ENCODE measurements at regions not wholly inside any gene's neighbourhood (a gene's known extent, or its start where the extent isn't known, plus 50 kb on each side); places are given as distances from the start of the nearest gene placed in this dataset.

DNA sequence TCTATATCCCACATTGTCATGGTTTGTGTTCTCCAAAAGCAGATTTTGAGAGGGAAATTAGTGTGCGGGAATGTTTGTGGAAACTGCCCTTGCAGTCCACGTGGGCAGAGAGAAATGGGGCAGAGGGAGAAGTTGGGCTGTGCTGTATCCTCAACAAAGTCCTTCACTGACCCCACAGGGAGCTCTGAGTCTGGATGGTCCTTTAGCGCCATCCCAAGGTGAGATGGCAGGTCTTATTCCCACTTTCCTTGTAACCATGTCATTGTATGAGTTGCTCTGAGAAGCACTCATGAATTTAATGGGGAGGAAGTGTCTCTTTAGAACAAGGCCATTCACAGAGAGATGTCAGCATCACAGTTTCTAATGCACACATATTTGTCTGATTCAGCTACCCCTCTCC is 127.1 kb downstream of the ANKRD18B start:
- peaks cover 28% of the 10 kb centered on the region for H3K27me3 ChIP-seq (ENCODE audit: low read length)
- no peaks in the 10 kb centered on the region for H3K79me2 ChIP-seq (ENCODE audit: low read length)
- H3K9ac ChIP-seq (ENCODE audit: low read length), result no peak overlapping the region
- POLR2A ChIA-PET (ENCODE audit: unreplicated experiment), result no interaction called here
- no peak for DNase-seq
- no peak overlapping the region for H3K4me3 ChIP-seq (ENCODE audit: low read length)
- no peaks in the 10 kb centered on the region for H3K9me2 ChIP-seq (replicated peaks; ENCODE audit: low read length)
- H3K4me1 ChIP-seq (ENCODE audit: insufficient read depth, low read length), result no peaks in the 10 kb centered on the region
- no peaks in the 10 kb centered on the region for H4K20me1 ChIP-seq (ENCODE audit: low read length)
- no peaks in the 10 kb centered on the region for H3K9me3 ChIP-seq (ENCODE audit: low read length)
- no TSS peak for BruUV-seq (replicated peaks)
- CTCF ChIA-PET, result no interaction called here
- no peaks in the 10 kb centered on the region for H3K36me3 ChIP-seq (ENCODE audit: low read depth, low read length)
- H3K4me2 ChIP-seq (ENCODE audit: low read length), result no peak overlapping the region
- TF ChIP-seq EZH2 (IDR thresholded peaks at IDR 0.05; ENCODE audit: low read length, unreplicated experiment) (no peak), EZH2phosphoT487 (IDR thresholded peaks at IDR 0.05; ENCODE audit: borderline replicate concordance, low read length) (no peak)
- TF ChIP-seq, protein P1, sequence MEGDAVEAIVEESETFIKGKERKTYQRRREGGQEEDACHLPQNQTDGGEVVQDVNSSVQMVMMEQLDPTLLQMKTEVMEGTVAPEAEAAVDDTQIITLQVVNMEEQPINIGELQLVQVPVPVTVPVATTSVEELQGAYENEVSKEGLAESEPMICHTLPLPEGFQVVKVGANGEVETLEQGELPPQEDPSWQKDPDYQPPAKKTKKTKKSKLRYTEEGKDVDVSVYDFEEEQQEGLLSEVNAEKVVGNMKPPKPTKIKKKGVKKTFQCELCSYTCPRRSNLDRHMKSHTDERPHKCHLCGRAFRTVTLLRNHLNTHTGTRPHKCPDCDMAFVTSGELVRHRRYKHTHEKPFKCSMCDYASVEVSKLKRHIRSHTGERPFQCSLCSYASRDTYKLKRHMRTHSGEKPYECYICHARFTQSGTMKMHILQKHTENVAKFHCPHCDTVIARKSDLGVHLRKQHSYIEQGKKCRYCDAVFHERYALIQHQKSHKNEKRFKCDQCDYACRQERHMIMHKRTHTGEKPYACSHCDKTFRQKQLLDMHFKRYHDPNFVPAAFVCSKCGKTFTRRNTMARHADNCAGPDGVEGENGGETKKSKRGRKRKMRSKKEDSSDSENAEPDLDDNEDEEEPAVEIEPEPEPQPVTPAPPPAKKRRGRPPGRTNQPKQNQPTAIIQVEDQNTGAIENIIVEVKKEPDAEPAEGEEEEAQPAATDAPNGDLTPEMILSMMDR (conservative IDR thresholded peaks at IDR 0.05; ENCODE audit: low read depth, low read length), result no peak
- intact Hi-C loops (cut with micrococcal nuclease), result no loop called here
- H3K27ac ChIP-seq (ENCODE audit: low read length), result no peak overlapping the region
- no peak overlapping the region for H2AFZ ChIP-seq (ENCODE audit: low read length)
- H3F3A ChIP-seq (ENCODE audit: low read length, unreplicated experiment), result no peaks in the 10 kb centered on the region
- no peak for ATAC-seq

- Histone ChIP-seq H3F3A (ENCODE audit: low read length, unreplicated experiment) (no peaks in the 10 kb centered on the region), H3K27ac (ENCODE audit: low read length) (no peak overlapping the region), H4K20me1 (ENCODE audit: low read length) (no peaks in the 10 kb centered on the region), H3K9ac (ENCODE audit: low read length) (no peak overlapping the region), H3K4me1 (ENCODE audit: insufficient read depth, low read length) (no peaks in the 10 kb centered on the region), H3K4me2 (ENCODE audit: low read length) (no peak overlapping the region), H3K9me2 (replicated peaks; ENCODE audit: low read length) (no peaks in the 10 kb centered on the region), H3K27me3 (ENCODE audit: low read length) (peaks cover 3% of the 10 kb centered on the region; the same call in 1 of the 2 replicates), H3K4me3 (ENCODE audit: low read length) (no peak overlapping the region), H3K9me3 (ENCODE audit: low read length) (no peaks in the 10 kb centered on the region), H3K36me3 (ENCODE audit: low read depth, low read length) (no peaks in the 10 kb centered on the region), H3K79me2 (ENCODE audit: low read length) (no peaks in the 10 kb centered on the region), H2AFZ (ENCODE audit: low read length) (no peak overlapping the region)
- BruUV-seq (replicated peaks), result no TSS peak
- intact Hi-C loops (cut with micrococcal nuclease), result no loop called here
- DNase-seq (no peak), ATAC-seq (no peak)
- TF ChIP-seq, protein P1 (conservative IDR thresholded peaks at IDR 0.05; ENCODE audit: low read depth, low read length), result no peak
- TF ChIP-seq EZH2phosphoT487 (IDR thresholded peaks at IDR 0.05; ENCODE audit: borderline replicate concordance, low read length) (no peak), EZH2 (IDR thresholded peaks at IDR 0.05; ENCODE audit: low read length, unreplicated experiment) (no peak)
- CTCF ChIA-PET, result no interaction called here
- POLR2A ChIA-PET (ENCODE audit: unreplicated experiment), result no interaction called here
These were observed 135.4 kb upstream of the PRSS3 start for GRCh38 chr9:33659921-33660320.

DNA sequence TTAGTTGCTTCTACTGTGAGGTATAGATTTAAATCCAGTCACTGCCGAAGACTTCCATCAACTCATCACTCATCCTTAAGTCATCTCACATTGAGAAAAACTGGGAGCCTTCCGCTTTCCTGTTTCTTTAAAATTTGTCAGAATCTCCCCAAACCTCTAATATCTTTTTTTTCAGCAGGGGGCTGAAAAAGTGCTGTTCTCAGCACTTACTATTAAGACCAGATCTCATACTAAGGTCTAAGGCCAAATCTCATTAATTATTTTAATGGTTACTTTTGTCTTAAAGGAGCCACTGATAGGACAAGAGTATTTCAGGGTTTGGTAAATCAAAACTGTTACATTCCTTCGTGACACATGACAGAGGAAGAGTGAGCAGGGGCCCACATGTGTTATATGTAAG is 134.6 kb upstream of the PRSS3 start:
- no peaks in the 10 kb centered on the region for H3K36me3 ChIP-seq (ENCODE audit: low read depth, low read length)
- H3K4me3 ChIP-seq (ENCODE audit: low read length), result no peak overlapping the region
- H3K9me2 ChIP-seq (replicated peaks; ENCODE audit: low read length), result no peaks in the 10 kb centered on the region
- ChIA-PET POLR2A (ENCODE audit: unreplicated experiment) (no interaction called here), CTCF (no interaction called here)
- DNase-seq (no peak), ATAC-seq (no peak)
- intact Hi-C loops (cut with micrococcal nuclease), result no loop called here
- no TSS peak for BruUV-seq (replicated peaks)
- H3F3A ChIP-seq (ENCODE audit: low read length, unreplicated experiment), result no peaks in the 10 kb centered on the region
- TF ChIP-seq EZH2 (IDR thresholded peaks at IDR 0.05; ENCODE audit: low read length, unreplicated experiment) (no peak), EZH2phosphoT487 (IDR thresholded peaks at IDR 0.05; ENCODE audit: borderline replicate concordance, low read length) (no peak)
- TF ChIP-seq, protein P1 (conservative IDR thresholded peaks at IDR 0.05; ENCODE audit: low read depth, low read length), result no peak
- peaks cover 3% of the 10 kb centered on the region; the same call in 1 of the 2 replicates for H3K27me3 ChIP-seq (ENCODE audit: low read length)
- no peaks in the 10 kb centered on the region for H3K4me1 ChIP-seq (ENCODE audit: insufficient read depth, low read length)
- no peak overlapping the region for H3K4me2 ChIP-seq (ENCODE audit: low read length)
- no peaks in the 10 kb centered on the region for H3K9me3 ChIP-seq (ENCODE audit: low read length)
- no peak overlapping the region for H3K9ac ChIP-seq (ENCODE audit: low read length)
- H2AFZ ChIP-seq (ENCODE audit: low read length), result no peak overlapping the region
- no peaks in the 10 kb centered on the region for H3K79me2 ChIP-seq (ENCODE audit: low read length)
- no peak overlapping the region for H3K27ac ChIP-seq (ENCODE audit: low read length)
- no peaks in the 10 kb centered on the region for H4K20me1 ChIP-seq (ENCODE audit: low read length)
